A549 (cell line): ENCODE measurements at regions not wholly inside any gene's neighbourhood (a gene's known extent, or its start where the extent isn't known, plus 50 kb on each side); places are given as distances from the start of the nearest gene placed in this dataset.

Source experiments
- ATAC-seq, 2 experiments: fragments of 200-7000 bp in 1 of 2; fragments of >200 bp in 1 of 2; cut with Nextera tagmentation in 1 of 2; cut with Tn5 transposase in 1 of 2; 3 replicates each; pipeline versions ENCODE4 v1.8.0 to v1.9.1; 2018 to 2020; ENCODE audit warnings: mild to moderate bottlenecking in 1 of 2, moderate library complexity in 1 of 2
- CTCF ChIA-PET: fragments of 300-600 bp; sonication (Branson Sonifier 250); formaldehyde crosslinking; extraction: SDS; loops from one replicate; lab custom pipeline; 2021; ENCODE audit warnings: antibody characterized with exemption, inconsistent platforms; lab: Yijun Ruan, JAX
- POLR2A ChIA-PET: fragments of 350-600 bp; formaldehyde crosslinking; extraction: SDS; loops from one replicate; lab custom pipeline; 2021; ENCODE audit warnings: antibody characterized with exemption, inconsistent platforms; lab: Yijun Ruan, JAX
- DNase-seq, 2 experiments: peaks; one replicate each; pipeline versions ENCODE4 v3.0.0 to v3.0.0-alpha.2; 2011 to 2016; ENCODE audit warnings: low read depth in 1 of 2, low spot score in 1 of 2
- FAIRE-seq: peaks from 2 replicates; lab custom pipeline; 2011; peaks lifted over from hg19 to GRCh38; lab: Jason Lieb, UNC
- H3K27ac ChIP-seq, 2 experiments: fragments of >200 bp; sonication (Bioruptor Twin); formaldehyde crosslinking; 3 replicates each; pipeline ENCODE4 v1.5.1; 2016 to 2017
- H3K4me1 ChIP-seq: fragments of >200 bp; sonication (Bioruptor Twin); formaldehyde crosslinking; 3 replicates; pipeline ENCODE4 v1.6.1; 2016
- H3K4me2 ChIP-seq: fragments of >200 bp; sonication (Bioruptor Twin); formaldehyde crosslinking; 3 replicates; pipeline ENCODE4 v1.6.1; 2016
- H3K4me3 ChIP-seq: fragments of >200 bp; sonication (Bioruptor Twin); formaldehyde crosslinking; 3 replicates; pipeline ENCODE4 v1.5.1; 2016
- H3K9me3 ChIP-seq: fragments of >200 bp; sonication (Bioruptor Twin); formaldehyde crosslinking; 3 replicates; pipeline ENCODE4 v1.6.1; 2016
- BCL3 ChIP-seq: fragments of >200 bp; sonication (Bioruptor Twin); formaldehyde crosslinking; IDR thresholded peaks from 3 replicates; pipeline ENCODE4 v1.6.1; 2016
- EP300 ChIP-seq, 2 experiments: fragments of >200 bp; sonication (Bioruptor Twin); formaldehyde crosslinking; IDR thresholded peaks; 2 replicates in 1 of 2; 3 replicates in 1 of 2; pipeline ENCODE4 v1.6.1; 2016 to 2017
- FOSL2 ChIP-seq, 2 experiments: fragments of 450-650 bp in 1 of 2; fragments of >200 bp in 1 of 2; sonication (Bioruptor Twin) in 1 of 2; formaldehyde crosslinking; IDR thresholded peaks; 2 replicates each; pipeline versions ENCODE4 v1.5.0 to v1.6.1; 2016 to 2020; ENCODE audit warnings: mild to moderate bottlenecking in 1 of 2, moderate library complexity in 1 of 2
- HEYL ChIP-seq: fragments of 250-450 bp; sonication (Bioruptor Pico); IDR thresholded peaks from 2 replicates; pipeline ENCODE4 v1.8.0; 2021; ENCODE audit warnings: mild to moderate bottlenecking, moderate library complexity
- HOXB5 ChIP-seq: fragments of 250-450 bp; sonication (Bioruptor Pico); IDR thresholded peaks from 2 replicates; pipeline ENCODE4 v1.5.0; 2020; ENCODE audit warnings: mild to moderate bottlenecking, moderate library complexity
- MAFK ChIP-seq: fragments of 450-650 bp; IDR thresholded peaks from 2 replicates; pipeline ENCODE4 v1.6.1; 2014; ENCODE audit not compliant: partially characterized antibody
- MAX ChIP-seq: IDR thresholded peaks from 2 replicates; pipeline ENCODE4 v1.6.1; 2012
- MAZ ChIP-seq: fragments of 150-350 bp; IDR thresholded peaks from 2 replicates; pipeline ENCODE4 v1.6.1; 2014; ENCODE audit warnings: antibody characterized with exemption, low read depth, low read length, borderline replicate concordance
- NFE2L2 ChIP-seq: fragments of 150-350 bp; conservative IDR thresholded peaks from 2 replicates; pipeline ENCODE4 v1.6.1; 2014; ENCODE audit warnings: low read length
- NR3C1 ChIP-seq: fragments of >200 bp; sonication (Bioruptor Twin); formaldehyde crosslinking; IDR thresholded peaks from 3 replicates; pipeline ENCODE4 v1.6.1; 2017
- PHF8 ChIP-seq: fragments of 200-600 bp; sonication (generic); IDR thresholded peaks from 2 replicates; pipeline ENCODE4 v1.6.1; 2016; ENCODE audit warnings: low read depth, mild to moderate bottlenecking, antibody characterized with exemption, moderate library complexity, borderline replicate concordance
- POLR2A ChIP-seq: IDR thresholded peaks from 2 replicates; pipeline ENCODE4 v1.6.1; 2012; ENCODE audit warnings: mild to moderate bottlenecking, low read length
- RCOR1 ChIP-seq: fragments of 150-350 bp; IDR thresholded peaks from 2 replicates; pipeline ENCODE4 v1.6.1; 2014; ENCODE audit warnings: antibody characterized with exemption, low read length, low read depth
- RFX5 ChIP-seq: fragments of 450-650 bp; IDR thresholded peaks from 2 replicates; pipeline ENCODE4 v1.7.1; 2014; ENCODE audit warnings: antibody characterized with exemption, mild to moderate bottlenecking, moderate library complexity
- RNF2 ChIP-seq: fragments of 200-600 bp; sonication (generic); IDR thresholded peaks from 2 replicates; pipeline ENCODE4 v1.6.1; 2016; ENCODE audit warnings: low read depth, mild to moderate bottlenecking, antibody characterized with exemption, moderate library complexity, borderline replicate concordance
- SMC3 ChIP-seq: fragments of >200 bp; sonication (Bioruptor Twin); formaldehyde crosslinking; IDR thresholded peaks from 3 replicates; pipeline ENCODE4 v1.6.1; 2018; ENCODE audit warnings: inconsistent platforms
- SREBF2 ChIP-seq: fragments of 450-650 bp; IDR thresholded peaks from 2 replicates; pipeline ENCODE4 v1.6.1; 2014; ENCODE audit warnings: mild to moderate bottlenecking, moderate library complexity
- TP53 ChIP-seq: fragments of 250-450 bp; sonication (Bioruptor Pico); IDR thresholded peaks from 2 replicates; pipeline ENCODE4 v1.5.0; 2021; ENCODE audit warnings: mild to moderate bottlenecking, moderate library complexity
- USF2 ChIP-seq: fragments of 450-650 bp; IDR thresholded peaks from 2 replicates; pipeline ENCODE4 v1.6.1; 2014; ENCODE audit warnings: antibody characterized with exemption
- WGBS: methylation state at CpG from one replicate; pipeline ENCODE4 v1.1.6; 2017; ENCODE audit errors: missing lambda C conversion rate; 5-methylcytosine and 5-hydroxymethylcytosine counted together
- TF ChIP-seq, protein P1 (sequence below): fragments of 250-450 bp; sonication (Bioruptor Pico); IDR thresholded peaks from 2 replicates; pipeline ENCODE4 v1.5.0; 2021; ENCODE audit warnings: mild to moderate bottlenecking, moderate library complexity, borderline replicate concordance
- TF ChIP-seq, protein P2 (sequence below): fragments of >200 bp; sonication (Bioruptor Twin); formaldehyde crosslinking; IDR thresholded peaks from 3 replicates; pipeline ENCODE4 v1.5.1; 2016
- TF ChIP-seq, protein P3 (sequence below): fragments of >200 bp; sonication (Bioruptor Twin); formaldehyde crosslinking; IDR thresholded peaks from 2 replicates; pipeline ENCODE4 v1.6.1; 2016

DNA sequence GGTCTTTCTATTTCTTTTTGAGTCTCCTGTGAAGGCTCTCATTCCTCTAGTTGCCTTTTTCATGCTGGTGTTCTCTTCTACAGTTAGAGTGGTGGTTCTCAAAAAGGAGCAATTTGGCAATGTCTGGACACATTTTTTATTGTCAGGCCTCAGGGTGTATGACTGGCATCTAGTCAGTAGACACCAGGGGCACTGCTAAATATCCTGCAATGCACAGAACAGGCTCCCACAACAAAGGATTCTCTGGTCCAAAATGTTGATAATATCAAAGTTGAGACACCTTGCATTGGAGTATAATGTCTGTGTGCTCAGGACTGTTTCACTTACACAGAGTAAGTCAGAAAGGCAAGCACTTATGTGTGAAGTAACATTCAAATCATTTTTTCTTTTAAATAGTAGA is 1360.7 kb downstream of the ADGRL3 start:
- TF ChIP-seq EP300 (IDR thresholded peaks at IDR 0.05) (no peak), USF2 (no peak), HEYL (CRISPR knock-in tag) (no peak), FOSL2 (IDR thresholded peaks at IDR 0.05) (no peak), FOSL2 (CRISPR knock-in tag; IDR thresholded peaks at IDR 0.05) (no peak), NFE2L2 (no peak), RNF2 (no peak), MAFK (no peak), BCL3 (no peak), POLR2A (no peak)
- CTCF ChIA-PET, result no interaction called here
- Histone ChIP-seq H3K27ac (no peak overlapping the region), H3K4me3 (no peak overlapping the region), H3K4me1 (no peaks in the 10 kb centered on the region), H3K9me3 (no peaks in the 10 kb centered on the region; the same call in 2 of the 3 replicates), H3K4me2 (no peak overlapping the region)
- ATAC-seq, result no peak
- POLR2A ChIA-PET, result no interaction called here
- no peak for DNase-seq
- no peak for FAIRE-seq

- Histone ChIP-seq H3K4me1 (no peaks in the 10 kb centered on the region), H3K9me3 (no peaks in the 10 kb centered on the region), H3K4me3 (no peak overlapping the region)
- no peak for TF ChIP-seq RCOR1
- TF ChIP-seq, protein P1, sequence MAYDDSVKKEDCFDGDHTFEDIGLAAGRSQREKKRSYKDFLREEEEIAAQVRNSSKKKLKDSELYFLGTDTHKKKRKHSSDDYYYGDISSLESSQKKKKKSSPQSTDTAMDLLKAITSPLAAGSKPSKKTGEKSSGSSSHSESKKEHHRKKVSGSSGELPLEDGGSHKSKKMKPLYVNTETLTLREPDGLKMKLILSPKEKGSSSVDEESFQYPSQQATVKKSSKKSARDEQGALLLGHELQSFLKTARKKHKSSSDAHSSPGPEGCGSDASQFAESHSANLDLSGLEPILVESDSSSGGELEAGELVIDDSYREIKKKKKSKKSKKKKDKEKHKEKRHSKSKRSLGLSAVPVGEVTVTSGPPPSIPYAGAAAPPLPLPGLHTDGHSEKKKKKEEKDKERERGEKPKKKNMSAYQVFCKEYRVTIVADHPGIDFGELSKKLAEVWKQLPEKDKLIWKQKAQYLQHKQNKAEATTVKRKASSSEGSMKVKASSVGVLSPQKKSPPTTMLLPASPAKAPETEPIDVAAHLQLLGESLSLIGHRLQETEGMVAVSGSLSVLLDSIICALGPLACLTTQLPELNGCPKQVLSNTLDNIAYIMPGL (CRISPR knock-in tag), result no peak
- TF ChIP-seq, protein P2, sequence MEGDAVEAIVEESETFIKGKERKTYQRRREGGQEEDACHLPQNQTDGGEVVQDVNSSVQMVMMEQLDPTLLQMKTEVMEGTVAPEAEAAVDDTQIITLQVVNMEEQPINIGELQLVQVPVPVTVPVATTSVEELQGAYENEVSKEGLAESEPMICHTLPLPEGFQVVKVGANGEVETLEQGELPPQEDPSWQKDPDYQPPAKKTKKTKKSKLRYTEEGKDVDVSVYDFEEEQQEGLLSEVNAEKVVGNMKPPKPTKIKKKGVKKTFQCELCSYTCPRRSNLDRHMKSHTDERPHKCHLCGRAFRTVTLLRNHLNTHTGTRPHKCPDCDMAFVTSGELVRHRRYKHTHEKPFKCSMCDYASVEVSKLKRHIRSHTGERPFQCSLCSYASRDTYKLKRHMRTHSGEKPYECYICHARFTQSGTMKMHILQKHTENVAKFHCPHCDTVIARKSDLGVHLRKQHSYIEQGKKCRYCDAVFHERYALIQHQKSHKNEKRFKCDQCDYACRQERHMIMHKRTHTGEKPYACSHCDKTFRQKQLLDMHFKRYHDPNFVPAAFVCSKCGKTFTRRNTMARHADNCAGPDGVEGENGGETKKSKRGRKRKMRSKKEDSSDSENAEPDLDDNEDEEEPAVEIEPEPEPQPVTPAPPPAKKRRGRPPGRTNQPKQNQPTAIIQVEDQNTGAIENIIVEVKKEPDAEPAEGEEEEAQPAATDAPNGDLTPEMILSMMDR, result no peak
- TF ChIP-seq RFX5, result no peak
- no peak for TF ChIP-seq MAX
- no peak for TF ChIP-seq SMC3
- no peak for TF ChIP-seq NR3C1
- TF ChIP-seq HOXB5 (CRISPR knock-in tag), result no peak
- TF ChIP-seq MAZ, result no peak
- TF ChIP-seq, protein P3, sequence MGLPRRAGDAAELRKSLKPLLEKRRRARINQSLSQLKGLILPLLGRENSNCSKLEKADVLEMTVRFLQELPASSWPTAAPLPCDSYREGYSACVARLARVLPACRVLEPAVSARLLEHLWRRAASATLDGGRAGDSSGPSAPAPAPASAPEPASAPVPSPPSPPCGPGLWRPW, result no peak
- no peak for TF ChIP-seq TP53 (CRISPR knock-in tag)
- no peak for TF ChIP-seq PHF8
- no peak for TF ChIP-seq RNF2
- TF ChIP-seq SREBF2, result no peak
- TF ChIP-seq, all 56 proteins: peak for 0
- FAIRE-seq (no peak), ATAC-seq (no peak), DNase-seq (no peak)
- CTCF ChIA-PET, result no interaction called here
- 26% methylated on average over 2 of the region's 2 CpGs for WGBS
- no peak overlapping the region for H3K27ac ChIP-seq
- POLR2A ChIA-PET, result no interaction called here
- no peak overlapping the region for H3K4me2 ChIP-seq
These were observed 1350.0 kb downstream of the ADGRL3 start for GRCh38 chr4:62550121-62550520.
